Keratinocyte (primary cell): ENCODE measurements at regions not wholly inside any gene's neighbourhood (a gene's known extent, or its start where the extent isn't known, plus 50 kb on each side); places are given as distances from the start of the nearest gene placed in this dataset.

Experiments
- DNase-seq: peaks from one replicate; pipeline ENCODE4 v3.0.0-alpha.2; 2011; ENCODE audit warnings: low read depth, missing footprints, low spot score
- FAIRE-seq: peaks from 2 replicates; lab custom pipeline; 2011; peaks lifted over from hg19 to GRCh38; lab: Jason Lieb, UNC
- H2AFZ ChIP-seq: 2 replicates; pipeline ENCODE4 v1.6.0; 2012; ENCODE audit warnings: low read length, control low read depth, inconsistent platforms; ENCODE audit not compliant: control insufficient read depth
- H3K27ac ChIP-seq: 2 replicates; pipeline ENCODE4 v1.5.1; 2011; ENCODE audit warnings: low read length; ENCODE audit not compliant: control insufficient read depth, insufficient read depth
- H3K27me3 ChIP-seq: 3 replicates; pipeline ENCODE4 v1.6.0; 2011; ENCODE audit warnings: low read length; ENCODE audit not compliant: control insufficient read depth, insufficient read depth; ENCODE audit errors: extremely low read depth
- H3K36me3 ChIP-seq, 2 experiments: 2 replicates in 1 of 2; 3 replicates in 1 of 2; pipeline ENCODE4 v1.5.1; 2011; ENCODE audit warnings: low read length in 2 of 2, mild to moderate bottlenecking in 1 of 2; ENCODE audit not compliant: control insufficient read depth in 2 of 2, insufficient read depth in 2 of 2; ENCODE audit errors: extremely low read depth in 1 of 2
- H3K4me1 ChIP-seq: 3 replicates; pipeline ENCODE4 v1.5.1; 2011; ENCODE audit warnings: low read length; ENCODE audit not compliant: control insufficient read depth, insufficient read depth; ENCODE audit errors: extremely low read depth
- H3K4me2 ChIP-seq: 3 replicates; pipeline ENCODE4 v1.6.0; 2011; ENCODE audit warnings: low read depth, low read length; ENCODE audit not compliant: control insufficient read depth, insufficient read depth; ENCODE audit errors: extremely low read depth
- H3K4me3 ChIP-seq, 3 experiments: fragments of 200-600 bp in 1 of 3; sonication (generic) in 1 of 3; 2 replicates in 2 of 3; 3 replicates in 1 of 3; pipeline ENCODE4 v1.5.1; 2011 to 2016; ENCODE audit warnings: low read length in 3 of 3, mild to moderate bottlenecking in 3 of 3, control low read depth in 2 of 3, inconsistent platforms in 1 of 3, low read depth in 1 of 3, mixed read lengths in 1 of 3, mixed run types in 1 of 3, moderate library complexity in 1 of 3; ENCODE audit not compliant: control insufficient read depth in 2 of 3, insufficient read depth in 2 of 3; ENCODE audit errors: extremely low read depth in 1 of 3
- H3K79me2 ChIP-seq: 2 replicates; pipeline ENCODE4 v1.6.0; 2012; ENCODE audit warnings: low read length; ENCODE audit not compliant: control insufficient read depth, insufficient read depth
- H3K9ac ChIP-seq: 3 replicates; pipeline ENCODE4 v1.6.0; 2011; ENCODE audit warnings: low read length; ENCODE audit not compliant: control insufficient read depth, insufficient read depth; ENCODE audit errors: extremely low read depth
- H3K9me1 ChIP-seq: 3 replicates; pipeline ENCODE4 v1.6.0; 2011; ENCODE audit warnings: low read length; ENCODE audit not compliant: control insufficient read depth, insufficient read depth; ENCODE audit errors: extremely low read depth
- H3K9me3 ChIP-seq: 2 replicates; pipeline ENCODE4 v1.5.1; 2012; ENCODE audit warnings: low read depth, low read length; ENCODE audit not compliant: control insufficient read depth
- H4K20me1 ChIP-seq: 3 replicates; pipeline ENCODE4 v1.6.0; 2011; ENCODE audit warnings: low read length; ENCODE audit not compliant: control insufficient read depth, insufficient read depth; ENCODE audit errors: extremely low read depth
- CTCF ChIP-seq, 3 experiments: IDR thresholded peaks in 1 of 3; conservative IDR thresholded peaks in 1 of 3; optimal IDR thresholded peaks in 1 of 3; 2 replicates in 2 of 3; 3 replicates in 1 of 3; pipeline versions ENCODE3 to v1.5.1; 2011; ENCODE audit warnings: low read length in 3 of 3, mild to moderate bottlenecking in 3 of 3, moderate library complexity in 2 of 3, control low read depth in 1 of 3, inconsistent platforms in 1 of 3; ENCODE audit not compliant: insufficient read depth in 2 of 3; ENCODE audit errors: extremely low read depth in 1 of 3
- EZH2 ChIP-seq: IDR thresholded peaks from one replicate; pipeline ENCODE4 v1.6.1; 2012; ENCODE audit warnings: inconsistent platforms, mild to moderate bottlenecking, low read length, moderate library complexity
- dilution Hi-C: fragments of 300-500 bp; cut with MboI; formaldehyde crosslinking; loops from one replicate; pipeline ENCODE4 v1.7.0; 2020; ENCODE audit warnings: low sequenced_read_pairs; ENCODE audit not compliant: extremely low pct_ligation_motif_present

- Histone ChIP-seq H4K20me1 (no peaks in the 10 kb centered on the region), H2AFZ (no peak overlapping the region), H3K36me3 (no peaks in the 10 kb centered on the region), H3K79me2 (no peaks in the 10 kb centered on the region), H3K27me3 (no peaks in the 10 kb centered on the region), H3K4me2 (no peak overlapping the region), H3K4me3 (no peak overlapping the region), H3K9ac (no peak overlapping the region), H3K9me3 (no peaks in the 10 kb centered on the region), H3K27ac (no peak overlapping the region), H3K4me1 (no peaks in the 10 kb centered on the region), H3K9me1 (no peaks in the 10 kb centered on the region)
- no peak for TF ChIP-seq CTCF (optimal IDR thresholded peaks at IDR 0.05 in 1 of 3, IDR thresholded peaks at IDR 0.05 in 1 of 3, conservative IDR thresholded peaks at IDR 0.05 in 1 of 3; ENCODE audit: extremely low read depth in 1 of 3, insufficient read depth in 2 of 3, low read length in 3 of 3)
- TF ChIP-seq EZH2 = no peak
- dilution Hi-C loops = no loop called here
- FAIRE-seq (no peak), DNase-seq (no peak)
These were observed 439.2 kb downstream of the CNTN6 start for GRCh38 chr3:1531981-1532380.

GRCh38 chr3:1532935-1533606, 440.2 kb downstream of the CNTN6 start:
- H2AFZ ChIP-seq = no peak overlapping the region
- no peak for TF ChIP-seq EZH2
- TF ChIP-seq CTCF (optimal IDR thresholded peaks at IDR 0.05 in 1 of 3, IDR thresholded peaks at IDR 0.05 in 1 of 3, conservative IDR thresholded peaks at IDR 0.05 in 1 of 3; ENCODE audit: extremely low read depth in 1 of 3, insufficient read depth in 2 of 3, low read length in 3 of 3) = no peak
- dilution Hi-C loops = no loop called here
- H3K79me2 ChIP-seq = no peaks in the 10 kb centered on the region
- H3K4me2 ChIP-seq = no peak overlapping the region
- no peaks in the 10 kb centered on the region for H3K27me3 ChIP-seq
- no peak overlapping the region for H3K4me3 ChIP-seq
- H3K4me1 ChIP-seq = no peaks in the 10 kb centered on the region
- no peaks in the 10 kb centered on the region for H3K36me3 ChIP-seq
- no peaks in the 10 kb centered on the region for H3K9me3 ChIP-seq
- DNase-seq = no peak
- no peak overlapping the region for H3K27ac ChIP-seq
- FAIRE-seq = no peak
- H4K20me1 ChIP-seq = no peaks in the 10 kb centered on the region
- H3K9me1 ChIP-seq = no peaks in the 10 kb centered on the region
- no peak overlapping the region for H3K9ac ChIP-seq
